ENCODE measurements at regions not wholly inside any gene's neighbourhood (a gene's known extent, or its start where the extent isn't known, plus 50 kb on each side); places are given as distances from the start of the nearest gene placed in this dataset.

DNA sequence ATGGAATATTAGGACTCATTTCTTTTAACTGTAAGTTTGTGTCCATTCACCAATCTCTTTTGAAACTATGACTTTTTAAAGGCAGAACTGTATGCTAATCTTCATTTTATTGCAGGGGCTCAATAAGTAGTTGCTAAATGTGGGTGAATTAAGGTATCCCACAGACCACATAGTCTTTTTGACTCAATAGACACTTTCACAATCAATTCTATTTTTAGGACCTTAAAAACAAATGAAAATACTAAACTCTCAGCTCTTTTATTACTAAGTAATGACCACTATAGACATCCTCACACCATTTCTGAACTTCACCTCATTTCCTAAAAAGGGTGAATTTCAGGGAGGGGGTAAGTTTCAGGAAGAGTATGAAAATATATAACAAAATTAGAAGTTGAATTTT is 106.8 kb upstream of the BEND6 start:
- no peaks in the 10 kb centered on the region for H3K36me3 ChIP-seq (ENCODE audit: control insufficient read depth, low read length)
- H3K79me2 ChIP-seq (ENCODE audit: control insufficient read depth, low read length): peaks cover under 1% of the 10 kb centered on the region
- H3K4me1 ChIP-seq (ENCODE audit: control insufficient read depth, low read length): peaks cover 16% of the 10 kb centered on the region
- no peaks in the 10 kb centered on the region for H3K9me2 ChIP-seq (replicated peaks; ENCODE audit: control insufficient read depth, low read length)
- H3K27me3 ChIP-seq (ENCODE audit: control insufficient read depth, low read length): peaks cover 4% of the 10 kb centered on the region; the same call in 1 of the 2 replicates
- no peak overlapping the region for H3K4me3 ChIP-seq (ENCODE audit: low read length)
- TF ChIP-seq EZH2phosphoT487 (IDR thresholded peaks at IDR 0.05; ENCODE audit: borderline replicate concordance, low read length): no peak
- TF ChIP-seq, protein P1, sequence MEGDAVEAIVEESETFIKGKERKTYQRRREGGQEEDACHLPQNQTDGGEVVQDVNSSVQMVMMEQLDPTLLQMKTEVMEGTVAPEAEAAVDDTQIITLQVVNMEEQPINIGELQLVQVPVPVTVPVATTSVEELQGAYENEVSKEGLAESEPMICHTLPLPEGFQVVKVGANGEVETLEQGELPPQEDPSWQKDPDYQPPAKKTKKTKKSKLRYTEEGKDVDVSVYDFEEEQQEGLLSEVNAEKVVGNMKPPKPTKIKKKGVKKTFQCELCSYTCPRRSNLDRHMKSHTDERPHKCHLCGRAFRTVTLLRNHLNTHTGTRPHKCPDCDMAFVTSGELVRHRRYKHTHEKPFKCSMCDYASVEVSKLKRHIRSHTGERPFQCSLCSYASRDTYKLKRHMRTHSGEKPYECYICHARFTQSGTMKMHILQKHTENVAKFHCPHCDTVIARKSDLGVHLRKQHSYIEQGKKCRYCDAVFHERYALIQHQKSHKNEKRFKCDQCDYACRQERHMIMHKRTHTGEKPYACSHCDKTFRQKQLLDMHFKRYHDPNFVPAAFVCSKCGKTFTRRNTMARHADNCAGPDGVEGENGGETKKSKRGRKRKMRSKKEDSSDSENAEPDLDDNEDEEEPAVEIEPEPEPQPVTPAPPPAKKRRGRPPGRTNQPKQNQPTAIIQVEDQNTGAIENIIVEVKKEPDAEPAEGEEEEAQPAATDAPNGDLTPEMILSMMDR (IDR thresholded peaks at IDR 0.05; ENCODE audit: low read depth, low read length, poor library complexity, severe bottlenecking): no peak
- no peaks in the 10 kb centered on the region for H4K20me1 ChIP-seq (ENCODE audit: control insufficient read depth, insufficient read depth, low read depth, low read length)
- no peaks in the 10 kb centered on the region for H3K9me3 ChIP-seq (ENCODE audit: control insufficient read depth, insufficient read depth, low read length)
- H3K4me2 ChIP-seq (ENCODE audit: low read length): no peak overlapping the region
- H3F3A ChIP-seq (ENCODE audit: control insufficient read depth, insufficient read depth): no peaks in the 10 kb centered on the region
- no peak overlapping the region for H3K27ac ChIP-seq (ENCODE audit: low read depth, low read length)

DNA sequence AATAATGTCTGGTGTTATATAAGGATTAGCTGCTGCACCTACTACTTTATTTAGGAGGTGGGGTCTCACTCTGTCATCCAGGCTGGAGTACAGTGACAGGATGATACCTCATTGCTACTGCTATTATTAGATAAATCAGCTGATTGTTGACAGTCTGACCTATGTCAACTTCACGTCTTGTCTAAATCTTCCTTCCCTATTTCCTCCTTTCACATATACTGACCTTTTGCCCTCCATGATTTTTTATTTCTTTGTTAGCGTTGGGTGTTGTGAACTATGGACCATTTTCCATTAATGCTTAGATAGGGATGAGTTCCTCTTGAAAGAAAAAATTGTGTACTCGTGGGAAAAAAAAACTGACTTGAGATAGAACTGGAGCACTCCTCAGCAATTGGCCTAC is 109.9 kb upstream of the BEND6 start:
- no peak for TF ChIP-seq EZH2phosphoT487 (IDR thresholded peaks at IDR 0.05; ENCODE audit: borderline replicate concordance, low read length)
- TF ChIP-seq, protein P1 (IDR thresholded peaks at IDR 0.05; ENCODE audit: low read depth, low read length, poor library complexity, severe bottlenecking): no peak
- Histone ChIP-seq H3K9me3 (ENCODE audit: control insufficient read depth, insufficient read depth, low read length) (no peaks in the 10 kb centered on the region), H3K9me2 (replicated peaks; ENCODE audit: control insufficient read depth, low read length) (no peaks in the 10 kb centered on the region), H3K27me3 (ENCODE audit: control insufficient read depth, low read length) (no peaks in the 10 kb centered on the region), H3K4me2 (ENCODE audit: low read length) (no peak overlapping the region), H3K4me1 (ENCODE audit: control insufficient read depth, low read length) (peaks cover 21% of the 10 kb centered on the region), H4K20me1 (ENCODE audit: control insufficient read depth, insufficient read depth, low read depth, low read length) (no peaks in the 10 kb centered on the region), H3K36me3 (ENCODE audit: control insufficient read depth, low read length) (no peaks in the 10 kb centered on the region; the same call in 1 of the 2 replicates), H3K79me2 (ENCODE audit: control insufficient read depth, low read length) (peaks cover 32% of the 10 kb centered on the region), H3K27ac (ENCODE audit: low read depth, low read length) (no peak overlapping the region), H3F3A (ENCODE audit: control insufficient read depth, insufficient read depth) (0 out of 2 replicates have a peak, but pooled peaks cover 3% of the 10 kb centered on the region), H3K4me3 (ENCODE audit: low read length) (no peak overlapping the region)

DNA sequence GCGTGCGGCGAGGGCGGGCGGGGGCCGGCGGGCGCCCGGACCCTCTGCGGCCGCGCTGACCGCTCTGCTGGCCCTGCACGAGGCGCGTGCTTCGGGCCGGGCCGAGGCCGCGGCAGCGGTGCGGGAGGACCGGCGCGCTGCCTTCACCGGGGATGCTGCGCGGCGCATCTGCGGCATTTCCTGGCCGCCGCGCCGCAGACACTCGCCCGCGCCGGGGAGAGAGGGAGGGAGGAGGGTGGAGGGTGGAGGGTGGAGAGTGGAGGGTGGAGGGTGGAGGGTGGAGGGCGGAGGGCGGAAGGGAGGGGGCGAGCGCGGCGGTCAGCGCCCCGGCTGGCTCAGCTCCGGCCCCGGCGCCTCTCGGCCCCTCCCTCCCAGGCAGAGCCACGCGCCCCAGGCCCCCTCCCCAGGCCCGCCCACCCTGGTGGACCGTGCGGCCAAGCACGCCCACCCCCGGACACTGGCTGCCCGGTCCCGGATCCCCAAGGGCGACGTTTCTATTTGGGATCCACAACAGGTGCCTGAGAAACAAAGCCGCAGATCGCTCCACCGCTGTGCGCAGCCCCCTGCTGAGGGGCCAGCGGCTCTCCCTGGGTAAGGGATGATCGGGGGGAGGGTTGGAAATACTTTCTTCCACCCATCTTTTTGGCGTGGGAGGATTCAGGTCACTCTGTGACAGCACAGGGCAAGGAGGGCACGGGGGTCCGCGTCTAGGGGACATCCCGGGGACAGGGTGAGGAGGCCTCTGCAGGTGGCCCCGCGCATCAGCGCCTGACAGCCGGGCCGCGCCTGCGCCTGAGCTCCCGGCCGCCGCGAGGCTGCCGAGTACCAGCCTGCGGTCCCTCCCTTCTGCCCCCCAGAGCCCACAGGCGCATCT is 111.2 kb upstream of the BEND6 start:
- H3K27me3 ChIP-seq (ENCODE audit: control insufficient read depth, low read length): no peaks in the 10 kb centered on the region
- H3K79me2 ChIP-seq (ENCODE audit: control insufficient read depth, low read length): peaks cover 45% of the 10 kb centered on the region
- H3K36me3 ChIP-seq (ENCODE audit: control insufficient read depth, low read length): no peaks in the 10 kb centered on the region; the same call in 1 of the 2 replicates
- no peak for TF ChIP-seq EZH2phosphoT487 (IDR thresholded peaks at IDR 0.05; ENCODE audit: borderline replicate concordance, low read length)
- TF ChIP-seq, protein P1 (IDR thresholded peaks at IDR 0.05; ENCODE audit: low read depth, low read length, poor library complexity, severe bottlenecking): peak; percentile 52
- peaks cover 34% of the 10 kb centered on the region for H3K4me1 ChIP-seq (ENCODE audit: control insufficient read depth, low read length)
- H3F3A ChIP-seq (ENCODE audit: control insufficient read depth, insufficient read depth): 0 out of 2 replicates have a peak, but pooled peaks cover 3% of the 10 kb centered on the region
- H3K9me2 ChIP-seq (replicated peaks; ENCODE audit: control insufficient read depth, low read length): no peaks in the 10 kb centered on the region
- H3K4me2 ChIP-seq (ENCODE audit: low read length): peak overlapping the region; percentile 70
- H4K20me1 ChIP-seq (ENCODE audit: control insufficient read depth, insufficient read depth, low read depth, low read length): no peaks in the 10 kb centered on the region
- peak overlapping the region; percentile 59 for H3K27ac ChIP-seq (ENCODE audit: low read depth, low read length)
- H3K9me3 ChIP-seq (ENCODE audit: control insufficient read depth, insufficient read depth, low read length): no peaks in the 10 kb centered on the region
- H3K4me3 ChIP-seq (ENCODE audit: low read length): peak overlapping the region; percentile 88

All from DOHH2 (cell line).